ENCODE measurements at regions not wholly inside any gene's neighbourhood (a gene's known extent, or its start where the extent isn't known, plus 50 kb on each side); places are given as distances from the start of the nearest gene placed in this dataset.

GRCh38 chr1:22196041-22196440 lies 53.1 kb upstream of the WNT4 start:
- 44% methylated on average over 2 of the region's 3 CpGs for WGBS (ENCODE audit: low lambda C conversion rate)
- no peak overlapping the region for H3K4me3 ChIP-seq (replicated peaks in 1 of 3; ENCODE audit: insufficient read depth in 1 of 3, low read depth in 2 of 3, low read length in 3 of 3)
- POLR2A ChIA-PET = no interaction called here
- TF ChIP-seq HNRNPUL1 (IDR thresholded peaks at IDR 0.05; ENCODE audit: low read depth, low read length) (no peak), ZNF841 (CRISPR knock-in tag; IDR thresholded peaks at IDR 0.05; ENCODE audit: borderline replicate concordance) (no peak), PTBP1 (IDR thresholded peaks at IDR 0.05; ENCODE audit: low read depth, low read length, poor library complexity, severe bottlenecking) (no peak), SOX6 (IDR thresholded peaks at IDR 0.05) (no peak), SOX6 (CRISPR knock-in tag; IDR thresholded peaks at IDR 0.05) (no peak)
- H3K36me3 ChIP-seq (replicated peaks in 1 of 2; ENCODE audit: control insufficient read depth in 1 of 2, insufficient read depth in 2 of 2, low read length in 2 of 2) = no peaks in the 10 kb centered on the region
- H3K79me2 ChIP-seq (ENCODE audit: insufficient read depth, low read length) = no peaks in the 10 kb centered on the region
- H3K9ac ChIP-seq (ENCODE audit: insufficient read depth, low read depth, low read length) = no peak overlapping the region
- CTCF ChIA-PET (ENCODE audit: low intra/inter-chr PET ratio, low total read pairs) = no interaction called here
- no TSS peak for BruUV-seq (replicated peaks)
- ATAC-seq (no peak), DNase-seq (ENCODE audit: low spot score) (no peak), FAIRE-seq (no peak)
- no peaks in the 10 kb centered on the region for H3K4me1 ChIP-seq (ENCODE audit: insufficient read depth, low read length)
- no peak overlapping the region for H2AFZ ChIP-seq (ENCODE audit: low read length)
- H3K27ac ChIP-seq (ENCODE audit: extremely low read length, insufficient read depth, low read length) = no peak overlapping the region
- peaks cover 0 to 7% of the 10 kb centered on the region in 2 experiments; a peak in 1 of 5 replicates for H3K27me3 ChIP-seq (ENCODE audit: control insufficient read depth in 1 of 2, insufficient read depth in 2 of 2, low read length in 2 of 2)
- H3K9me3 ChIP-seq (ENCODE audit: low read length) = no peaks in the 10 kb centered on the region
- in situ Hi-C loops (cut with HindIII; ENCODE audit: extremely low pct_ligation_motif_present, low pct_unique_long_range_greater_than_20kb) (no loop called here), intact Hi-C loops (cut with micrococcal nuclease; ENCODE audit: unreplicated experiment) (no loop called here)
- H3K4me2 ChIP-seq (ENCODE audit: low read depth, low read length) = no peak overlapping the region
- no peaks in the 10 kb centered on the region for H4K20me1 ChIP-seq (ENCODE audit: insufficient read depth, low read length)

GRCh38 chr1:22196641-22197040 lies 53.7 kb upstream of the WNT4 start:
- intact Hi-C loops (cut with micrococcal nuclease; ENCODE audit: unreplicated experiment) = no loop called here
- Histone ChIP-seq H3K4me3 (replicated peaks in 1 of 3; ENCODE audit: insufficient read depth in 1 of 3, low read depth in 2 of 3, low read length in 3 of 3) (no peak overlapping the region), H3K27me3 (ENCODE audit: control insufficient read depth in 1 of 2, insufficient read depth in 2 of 2, low read length in 2 of 2) (peaks cover 0 to 3% of the 10 kb centered on the region in 2 experiments; a peak in 1 of 5 replicates), H3K9me3 (ENCODE audit: low read length) (no peaks in the 10 kb centered on the region), H3K9ac (ENCODE audit: insufficient read depth, low read depth, low read length) (no peak overlapping the region), H3K79me2 (ENCODE audit: insufficient read depth, low read length) (no peaks in the 10 kb centered on the region), H4K20me1 (ENCODE audit: insufficient read depth, low read length) (no peaks in the 10 kb centered on the region), H3K4me2 (ENCODE audit: low read depth, low read length) (no peak overlapping the region), H3K27ac (ENCODE audit: extremely low read length, insufficient read depth, low read length) (no peak overlapping the region), H3K4me1 (ENCODE audit: insufficient read depth, low read length) (no peaks in the 10 kb centered on the region), H3K36me3 (replicated peaks in 1 of 2; ENCODE audit: control insufficient read depth in 1 of 2, insufficient read depth in 2 of 2, low read length in 2 of 2) (no peaks in the 10 kb centered on the region), H2AFZ (ENCODE audit: low read length) (no peak overlapping the region)
- ATAC-seq = no peak
- 12% methylated on average over 6 of the region's 6 CpGs for WGBS (ENCODE audit: low lambda C conversion rate)
- TF ChIP-seq FOXO1 (CRISPR knock-in tag; IDR thresholded peaks at IDR 0.05) (no peak), BCL6 (CRISPR knock-in tag; IDR thresholded peaks at IDR 0.05) (no peak), HNRNPH1 (optimal IDR thresholded peaks at IDR 0.05; ENCODE audit: low read depth, low read length) (no peak), ZNF629 (CRISPR knock-in tag; conservative IDR thresholded peaks at IDR 0.05) (peak; percentile 75)
- POLR2A ChIA-PET = no interaction called here
- no TSS peak for BruUV-seq (replicated peaks)
- no peak for FAIRE-seq
- CTCF ChIA-PET (ENCODE audit: low intra/inter-chr PET ratio, low total read pairs) = no interaction called here
- DNase-seq (ENCODE audit: low spot score) = no peak
- in situ Hi-C loops (cut with HindIII; ENCODE audit: extremely low pct_ligation_motif_present, low pct_unique_long_range_greater_than_20kb) = no loop called here

All from HepG2 (cell line).